GM18498 (cell line): ENCODE measurements at regions not wholly inside any gene's neighbourhood (a gene's known extent, or its start where the extent isn't known, plus 50 kb on each side); places are given as distances from the start of the nearest gene placed in this dataset.

Experiments used
- ATAC-seq: cut with Tn5 transposase; IDR thresholded peaks from one replicate; pipeline ENCODE4 v1.9.1; 2021; ENCODE audit warnings: mild to moderate bottlenecking, moderate library complexity; ENCODE audit not compliant: unreplicated experiment

DNA sequence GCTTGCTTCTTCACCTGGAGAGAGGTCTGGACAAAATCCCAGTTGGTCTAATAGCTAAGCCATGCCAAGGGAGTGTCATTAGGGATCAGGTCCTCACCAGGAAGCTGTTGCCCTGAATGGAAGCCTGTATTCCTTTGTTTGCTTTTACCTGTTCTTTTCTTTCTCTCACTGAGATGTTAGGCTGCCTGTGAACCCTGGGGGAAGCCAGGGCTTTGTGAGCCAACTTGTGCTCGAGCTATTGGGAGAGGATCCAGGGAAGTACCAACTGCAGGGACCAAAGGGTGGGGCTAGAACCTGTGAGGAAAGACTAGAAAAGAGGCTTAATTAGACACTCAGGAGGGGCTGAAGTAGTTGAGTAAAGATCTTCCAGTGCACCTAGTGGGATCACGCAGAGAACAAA lies 451.2 kb upstream of the TLE4 start:
- no peak for ATAC-seq

DNA sequence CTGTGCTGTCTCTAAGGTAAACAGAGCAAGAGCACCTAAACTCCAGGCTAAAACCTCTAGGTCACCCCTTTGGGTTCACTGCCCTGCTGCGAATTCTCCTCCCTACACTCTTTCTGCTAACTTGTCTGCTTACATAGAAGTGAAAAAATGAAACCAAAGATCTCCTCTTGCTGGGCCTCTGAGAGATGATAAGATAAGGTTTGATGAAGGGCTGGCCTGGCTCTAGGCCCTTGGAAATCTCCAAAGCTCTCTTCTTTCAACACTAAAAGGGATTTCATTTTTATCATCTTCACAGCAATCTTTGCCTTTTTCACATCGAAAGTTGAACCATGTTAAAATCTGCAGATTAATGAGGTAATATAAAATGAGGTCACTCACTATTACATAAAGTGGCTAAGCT lies 450.8 kb upstream of the TLE4 start:
- ATAC-seq, result no peak

DNA sequence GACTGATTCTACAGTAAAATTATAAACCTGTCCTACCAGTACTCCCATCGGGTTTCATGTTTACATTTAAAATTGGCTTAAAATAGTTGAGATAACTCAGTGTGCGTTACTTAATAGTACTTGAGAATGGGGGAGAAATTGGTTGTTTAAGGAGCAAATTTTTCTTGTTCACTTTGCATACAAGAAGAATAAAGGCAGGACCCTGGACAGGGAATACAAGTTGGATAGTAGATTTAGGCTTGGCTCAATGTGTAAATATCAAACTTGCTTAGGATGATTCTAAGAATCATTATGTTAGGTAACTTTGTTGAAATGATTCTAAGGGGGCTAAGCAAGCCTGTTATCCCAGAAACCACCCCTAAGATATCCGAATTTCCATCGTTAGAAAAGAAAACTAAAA lies 448.4 kb upstream of the TLE4 start:
- no peak for ATAC-seq

GRCh38 chr9:79127661-79128060 lies 444.1 kb upstream of the TLE4 start:
- ATAC-seq, result no peak

- ATAC-seq, result no peak
These were observed 441.8 kb upstream of the TLE4 start for GRCh38 chr9:79129865-79130480.

- no peak for ATAC-seq
These were observed 440.5 kb upstream of the TLE4 start for GRCh38 chr9:79131246-79131774.

GRCh38 chr9:79131824-79132377 lies 439.9 kb upstream of the TLE4 start:
- ATAC-seq, result no peak

DNA sequence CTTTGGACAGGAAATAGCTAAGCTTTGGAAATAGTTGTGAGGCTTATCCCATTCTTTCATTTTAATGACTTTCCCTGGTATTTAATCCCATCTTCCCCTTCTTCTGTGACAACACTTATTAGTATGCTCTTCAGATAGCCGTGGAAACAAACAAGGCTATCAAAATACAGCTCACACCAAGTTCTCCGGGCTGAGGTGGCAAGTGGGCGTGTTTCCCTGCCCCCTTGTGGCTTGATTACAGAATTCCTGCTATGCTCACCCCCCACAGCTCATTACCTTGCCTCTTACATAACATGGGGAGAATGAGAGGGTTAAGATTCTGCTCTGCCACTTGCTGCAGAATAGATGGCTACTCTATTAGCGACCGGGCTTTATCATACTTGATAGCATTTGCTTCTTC lies 437.1 kb upstream of the TLE4 start:
- no peak for ATAC-seq

- ATAC-seq, result no peak
These were observed 435.9 kb upstream of the TLE4 start for GRCh38 chr9:79135681-79136415.

- no peak for ATAC-seq
These were observed 431.0 kb upstream of the TLE4 start for GRCh38 chr9:79140751-79141150.

DNA sequence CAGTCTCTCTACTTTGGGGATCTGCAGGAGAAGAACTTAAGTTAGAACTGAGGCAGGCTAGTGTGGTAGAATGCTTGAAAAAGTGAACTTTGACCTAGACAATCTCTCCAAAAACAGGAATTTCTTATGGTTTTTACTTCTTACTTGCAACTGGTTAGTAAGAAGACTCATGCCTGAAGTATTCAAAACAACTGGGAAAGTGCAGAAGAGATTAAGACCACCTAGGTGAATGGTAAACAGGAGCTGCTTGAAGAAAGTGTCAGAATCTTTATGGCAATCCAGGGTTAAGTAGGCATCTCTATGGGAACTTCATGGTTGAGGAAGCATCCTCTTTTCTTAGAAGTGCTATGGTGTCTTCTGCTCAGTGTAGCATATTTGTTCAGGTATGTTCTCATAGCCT lies 428.6 kb upstream of the TLE4 start:
- no peak for ATAC-seq

- ATAC-seq, result no peak
These were observed 426.3 kb upstream of the TLE4 start for GRCh38 chr9:79145442-79145841.

DNA sequence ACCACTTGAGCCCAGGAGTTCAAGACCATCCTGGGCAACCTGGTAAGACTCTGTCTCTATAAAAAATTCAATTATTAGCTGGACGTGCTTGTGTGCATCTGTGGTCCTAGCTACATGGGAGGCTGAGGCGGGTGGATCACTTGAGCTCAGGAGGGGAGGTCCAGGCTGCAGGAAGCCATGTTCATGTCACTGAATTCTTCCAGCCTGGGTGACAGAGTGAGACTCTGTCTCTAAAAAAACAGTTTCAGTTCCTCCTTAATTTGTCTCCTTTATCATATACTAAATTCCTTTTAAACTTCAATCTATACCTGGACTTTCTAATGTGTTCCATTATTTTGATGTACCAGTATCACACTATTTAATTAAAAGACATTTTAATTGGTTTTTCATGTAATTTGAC lies 422.2 kb upstream of the TLE4 start:
- ATAC-seq, result no peak

GRCh38 chr9:79151791-79152190 lies 420.0 kb upstream of the TLE4 start:
- ATAC-seq, result no peak

DNA sequence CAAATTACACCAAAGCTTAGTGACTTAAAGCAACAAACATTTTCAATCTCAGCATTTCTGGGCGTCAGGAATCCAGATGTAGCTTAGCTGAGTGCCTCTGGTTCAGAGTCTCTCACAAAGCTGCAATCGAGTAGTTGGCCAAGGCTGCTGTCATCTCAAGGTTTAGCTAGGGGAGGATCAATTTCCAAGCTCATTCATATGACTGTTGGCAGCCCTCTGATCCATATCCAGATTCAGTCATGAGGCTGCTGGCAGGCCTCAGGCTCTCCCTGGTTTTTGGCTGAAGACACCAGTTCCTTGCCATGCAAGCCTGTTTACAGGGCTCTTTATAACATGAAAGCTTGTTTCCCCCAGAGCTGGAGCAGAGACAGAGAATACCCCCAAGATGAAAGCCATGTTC lies 419.5 kb upstream of the TLE4 start:
- no peak for ATAC-seq

GRCh38 chr9:79154806-79155205 lies 417.0 kb upstream of the TLE4 start:
- no peak for ATAC-seq

- no peak for ATAC-seq
These were observed 416.5 kb upstream of the TLE4 start for GRCh38 chr9:79155308-79155707.

DNA sequence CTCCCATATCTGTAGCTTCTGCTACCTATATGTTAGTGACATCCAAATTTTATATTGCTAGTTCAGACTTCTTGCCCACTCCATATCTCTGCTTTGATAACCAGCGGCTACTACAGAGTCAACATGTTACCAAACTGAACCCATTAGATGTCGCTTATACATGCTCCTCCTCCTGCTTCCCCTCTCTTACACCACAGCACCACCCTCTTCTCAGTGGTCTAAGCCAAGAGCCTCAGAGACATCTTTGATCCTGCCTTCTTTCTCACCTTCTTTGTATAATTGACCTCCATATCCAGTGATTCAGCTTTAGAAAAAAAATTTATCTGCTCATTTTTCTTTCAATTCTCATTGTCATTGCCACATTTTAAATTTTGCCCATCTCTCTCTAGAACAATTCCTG lies 408.2 kb upstream of the TLE4 start:
- no peak for ATAC-seq

GRCh38 chr9:79164406-79164805 lies 407.4 kb upstream of the TLE4 start:
- ATAC-seq, result no peak

DNA sequence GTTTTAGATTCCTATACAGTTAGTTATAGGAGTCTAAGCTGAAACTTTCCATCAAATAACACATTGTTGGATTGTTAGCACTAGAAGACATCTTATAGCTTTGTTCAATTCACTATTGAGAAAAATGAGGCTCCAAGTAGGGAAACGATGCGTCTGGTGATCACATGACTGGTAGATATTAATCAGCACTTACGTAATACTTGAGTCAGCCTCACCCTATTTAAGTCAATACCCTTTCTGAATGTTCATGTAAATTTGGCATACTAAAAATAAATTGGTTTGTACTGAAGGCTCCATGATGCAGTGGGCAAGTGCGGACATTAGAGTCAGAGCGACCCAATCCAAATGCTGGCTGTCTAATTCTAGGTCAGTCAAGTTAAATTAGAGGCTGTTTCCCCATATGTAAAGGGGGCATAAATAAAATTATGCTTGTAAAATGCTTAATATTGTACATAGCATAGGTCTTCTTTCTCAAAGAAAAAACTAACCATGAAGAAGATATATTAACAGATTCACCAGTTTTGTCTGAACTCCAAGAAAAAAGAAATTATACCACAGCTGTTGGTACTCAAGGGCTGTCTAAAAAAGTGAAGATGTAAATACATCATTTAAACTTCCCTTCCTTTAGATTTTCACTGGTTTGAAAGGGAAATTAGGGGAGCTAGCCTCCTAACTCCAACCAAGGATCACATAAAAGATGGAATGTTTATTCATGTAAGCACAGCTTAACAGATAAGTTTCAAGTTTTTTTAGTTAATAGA lies 406.6 kb upstream of the TLE4 start:
- no peak for ATAC-seq

- no peak for ATAC-seq
These were observed 405.8 kb upstream of the TLE4 start for GRCh38 chr9:79166005-79166404.

DNA sequence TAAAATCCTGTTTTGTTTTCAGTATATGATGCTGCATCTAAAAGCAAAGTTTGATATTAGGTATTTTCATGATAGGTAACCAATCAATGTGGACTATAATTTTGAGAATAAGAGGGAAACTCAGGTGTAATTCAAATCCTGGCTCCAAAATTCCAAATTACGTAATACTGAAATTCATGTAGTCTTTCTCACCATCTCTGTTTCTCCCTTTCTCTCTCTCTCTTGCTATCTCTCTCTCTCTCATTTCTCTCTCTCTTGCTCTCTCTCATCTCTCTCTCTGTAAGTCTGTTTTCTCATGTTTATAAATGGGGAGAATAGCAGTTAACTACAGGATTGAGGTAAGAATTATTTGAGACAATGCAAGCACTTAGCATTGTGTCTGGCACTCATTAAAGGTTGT lies 401.1 kb upstream of the TLE4 start:
- ATAC-seq, result no peak
